ENCODE measurements at regions not wholly inside any gene's neighbourhood (a gene's known extent, or its start where the extent isn't known, plus 50 kb on each side); places are given as distances from the start of the nearest gene placed in this dataset.

DNA sequence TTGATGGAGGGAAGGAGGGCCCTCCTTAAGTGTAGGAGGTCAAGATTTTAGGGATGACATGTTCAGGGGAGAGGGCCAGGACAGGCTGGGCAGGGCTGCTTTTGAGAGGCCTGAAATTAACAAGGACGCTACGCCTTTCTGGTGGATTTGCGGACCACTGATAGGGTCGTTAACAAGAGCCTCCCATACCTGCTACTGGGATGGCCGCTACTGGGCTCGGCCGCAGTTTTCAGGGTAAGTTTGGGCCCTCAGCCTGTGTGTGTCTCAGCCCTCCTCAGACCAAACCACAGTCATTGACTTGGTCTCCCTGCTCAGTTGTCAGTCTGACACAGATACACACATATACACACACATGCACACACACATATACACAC is 180.9 kb downstream of the SMAD2 start:
- no peak for DNase-seq (ENCODE audit: low read depth)
- TF ChIP-seq, protein P1, sequence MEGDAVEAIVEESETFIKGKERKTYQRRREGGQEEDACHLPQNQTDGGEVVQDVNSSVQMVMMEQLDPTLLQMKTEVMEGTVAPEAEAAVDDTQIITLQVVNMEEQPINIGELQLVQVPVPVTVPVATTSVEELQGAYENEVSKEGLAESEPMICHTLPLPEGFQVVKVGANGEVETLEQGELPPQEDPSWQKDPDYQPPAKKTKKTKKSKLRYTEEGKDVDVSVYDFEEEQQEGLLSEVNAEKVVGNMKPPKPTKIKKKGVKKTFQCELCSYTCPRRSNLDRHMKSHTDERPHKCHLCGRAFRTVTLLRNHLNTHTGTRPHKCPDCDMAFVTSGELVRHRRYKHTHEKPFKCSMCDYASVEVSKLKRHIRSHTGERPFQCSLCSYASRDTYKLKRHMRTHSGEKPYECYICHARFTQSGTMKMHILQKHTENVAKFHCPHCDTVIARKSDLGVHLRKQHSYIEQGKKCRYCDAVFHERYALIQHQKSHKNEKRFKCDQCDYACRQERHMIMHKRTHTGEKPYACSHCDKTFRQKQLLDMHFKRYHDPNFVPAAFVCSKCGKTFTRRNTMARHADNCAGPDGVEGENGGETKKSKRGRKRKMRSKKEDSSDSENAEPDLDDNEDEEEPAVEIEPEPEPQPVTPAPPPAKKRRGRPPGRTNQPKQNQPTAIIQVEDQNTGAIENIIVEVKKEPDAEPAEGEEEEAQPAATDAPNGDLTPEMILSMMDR (IDR thresholded peaks at IDR 0.05; ENCODE audit: insufficient read depth, low read depth, low read length, missing control alignments): no peak
- no peak overlapping the region for H3K4me3 ChIP-seq (ENCODE audit: low read depth, low read length)

DNA sequence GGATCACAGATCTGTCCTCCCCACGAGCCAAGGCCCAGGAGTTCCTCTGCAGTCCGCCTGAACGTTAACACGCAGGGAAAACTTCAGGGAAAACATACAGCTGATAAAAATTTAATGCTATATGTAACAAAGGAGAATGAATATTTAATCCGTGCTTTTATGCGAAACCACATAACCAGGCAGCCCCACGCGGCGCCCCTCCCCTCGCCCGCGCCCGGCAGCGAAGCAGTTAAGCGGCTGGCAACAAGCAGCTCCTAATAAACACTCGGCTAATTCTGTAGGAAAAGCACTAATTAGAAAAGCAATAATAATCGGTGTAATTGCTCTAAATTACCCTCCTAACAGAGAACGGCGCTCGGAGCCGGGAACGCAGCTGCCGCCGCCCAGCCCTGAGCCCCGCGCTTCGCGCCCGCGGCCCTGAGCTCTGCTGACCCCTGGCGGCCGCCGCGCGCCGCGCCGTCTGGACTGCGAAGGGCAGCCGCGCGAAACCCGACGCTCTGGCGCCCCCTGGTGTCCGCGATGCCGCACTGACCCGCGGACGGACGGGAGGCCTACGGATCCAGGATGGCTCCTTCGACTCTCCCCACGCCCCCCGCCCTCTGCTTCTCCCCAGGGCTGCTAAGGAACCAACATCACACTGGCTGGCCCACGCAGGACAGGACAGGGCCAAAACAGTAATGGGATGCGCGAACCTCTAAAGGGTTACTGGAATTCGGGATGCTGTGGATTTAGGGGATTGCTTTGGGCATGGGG is 181.4 kb downstream of the SMAD2 start:
- TF ChIP-seq, protein P1 (IDR thresholded peaks at IDR 0.05; ENCODE audit: insufficient read depth, low read depth, low read length, missing control alignments): peak; percentile 99
- DNase-seq (ENCODE audit: low read depth): peak; percentile 74
- H3K4me3 ChIP-seq (ENCODE audit: low read depth, low read length): no peak overlapping the region

DNA sequence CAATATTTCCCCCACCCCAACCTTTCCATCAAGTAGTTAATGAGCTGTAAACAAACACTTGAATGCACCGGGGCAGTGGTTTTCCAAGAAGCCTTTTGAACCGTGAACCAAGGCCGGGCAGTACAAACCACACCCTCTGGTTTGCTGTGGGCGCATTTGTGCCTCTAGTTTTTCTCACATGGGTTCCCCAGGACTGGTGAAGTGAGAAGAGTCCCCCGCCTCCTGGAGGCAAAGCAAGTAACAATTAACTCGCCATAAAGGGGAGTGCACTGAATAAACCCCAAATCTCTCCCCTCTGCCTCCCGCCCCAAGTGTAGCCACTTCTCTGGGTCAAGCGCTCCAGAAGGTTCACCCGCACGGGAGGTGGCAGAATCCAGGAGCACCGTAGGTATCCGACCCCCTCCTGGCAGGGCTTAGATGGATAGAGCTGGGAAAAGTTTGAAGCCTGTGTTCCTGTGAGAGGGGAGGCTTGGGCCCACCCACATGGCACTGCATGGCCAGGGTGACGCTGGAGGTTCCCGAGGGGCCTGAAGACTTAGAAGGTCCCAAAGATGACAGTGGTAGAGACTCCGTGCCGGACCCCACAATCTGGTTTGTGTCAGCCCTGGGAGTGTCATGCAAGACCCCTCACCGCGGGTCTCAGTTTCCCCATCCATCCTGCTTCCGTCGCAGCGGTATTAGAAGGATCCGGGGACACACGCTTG is 182.2 kb downstream of the SMAD2 start:
- TF ChIP-seq, protein P1 (IDR thresholded peaks at IDR 0.05; ENCODE audit: insufficient read depth, low read depth, low read length, missing control alignments): no peak
- no peak for DNase-seq (ENCODE audit: low read depth)
- no peak overlapping the region for H3K4me3 ChIP-seq (ENCODE audit: low read depth, low read length)

DNA sequence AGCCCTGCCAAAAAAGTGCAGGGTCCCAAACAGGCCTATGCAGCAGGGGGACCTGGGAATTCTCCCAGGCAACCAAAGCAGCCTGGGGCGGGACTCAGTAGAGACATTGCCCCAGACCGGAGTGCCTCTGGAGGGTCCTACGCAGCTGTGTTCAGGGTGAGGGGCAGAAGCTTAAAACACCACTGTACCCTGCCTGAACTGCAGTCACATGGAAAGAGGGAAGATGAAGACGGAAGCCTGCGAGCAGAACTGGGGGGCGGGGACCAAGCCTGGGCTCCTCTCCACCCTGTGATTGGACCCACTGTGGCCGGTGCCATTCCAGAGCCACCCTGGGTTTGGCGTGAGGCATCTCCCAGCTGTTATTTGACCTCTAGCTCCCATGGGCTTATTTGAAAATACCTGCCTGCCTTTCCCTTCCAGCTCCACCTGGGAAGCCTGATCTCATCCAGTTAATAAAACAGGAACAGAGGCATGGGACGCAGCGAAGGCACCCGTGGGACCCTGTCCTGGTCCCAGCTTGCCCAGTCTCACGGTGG is 183.1 kb downstream of the SMAD2 start:
- DNase-seq (ENCODE audit: low read depth): no peak
- TF ChIP-seq, protein P1 (IDR thresholded peaks at IDR 0.05; ENCODE audit: insufficient read depth, low read depth, low read length, missing control alignments): no peak
- no peak overlapping the region for H3K4me3 ChIP-seq (ENCODE audit: low read depth, low read length)

DNA sequence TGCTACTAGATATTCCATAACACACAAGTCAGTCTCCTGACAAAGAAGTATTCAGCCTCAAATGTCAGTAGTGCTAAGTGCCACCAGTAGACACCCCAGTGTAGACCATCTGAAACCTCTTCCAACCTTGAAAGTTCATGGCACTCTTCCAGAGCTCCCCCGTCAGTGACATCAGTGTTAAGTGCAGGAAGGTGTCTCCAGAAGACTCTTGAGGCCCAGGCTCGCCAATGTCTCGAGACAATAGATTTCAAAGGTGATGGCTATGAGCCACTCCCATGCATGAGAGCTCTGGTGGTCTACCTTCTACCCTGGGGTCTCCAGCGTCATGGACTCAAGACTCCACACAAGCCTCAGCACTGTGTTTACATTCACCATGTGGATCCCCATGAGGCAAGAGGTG is 183.8 kb downstream of the SMAD2 start:
- TF ChIP-seq, protein P1 (IDR thresholded peaks at IDR 0.05; ENCODE audit: insufficient read depth, low read depth, low read length, missing control alignments): no peak
- no peak for DNase-seq (ENCODE audit: low read depth)
- H3K4me3 ChIP-seq (ENCODE audit: low read depth, low read length): no peak overlapping the region

DNA sequence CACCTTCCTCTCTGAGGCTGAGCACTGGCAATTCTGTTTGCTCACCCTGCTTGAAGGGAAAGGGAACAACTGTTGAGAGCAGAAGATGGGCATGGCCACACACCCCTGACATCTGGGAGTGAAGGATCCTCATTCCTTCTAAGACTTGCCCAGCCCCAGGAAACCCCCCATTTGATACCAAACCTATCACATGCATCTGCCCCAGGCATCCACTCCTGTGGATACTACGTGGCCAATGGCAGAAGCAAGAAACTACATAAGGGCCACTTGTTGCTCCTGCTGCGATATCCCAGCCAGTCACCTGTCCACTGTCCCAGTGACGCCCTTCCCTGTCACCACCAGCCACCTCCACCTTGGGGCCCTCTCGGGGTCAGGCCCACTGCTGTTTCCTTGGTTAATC is 185.2 kb downstream of the SMAD2 start:
- DNase-seq (ENCODE audit: low read depth): no peak
- H3K4me3 ChIP-seq (ENCODE audit: low read depth, low read length): no peak overlapping the region
- TF ChIP-seq, protein P1 (IDR thresholded peaks at IDR 0.05; ENCODE audit: insufficient read depth, low read depth, low read length, missing control alignments): no peak
